Stomach (tissue), 4 donors: ENCODE measurements at regions not wholly inside any gene's neighbourhood (a gene's known extent, or its start where the extent isn't known, plus 50 kb on each side); places are given as distances from the start of the nearest gene placed in this dataset.

Experiments
- CTCF ChIP-seq, 7 experiments: fragments of 450-650 bp in 4 of 7; fragments of 200-600 bp in 3 of 7; sonication (generic) in 3 of 7; IDR thresholded peaks; one replicate each; pipeline ENCODE4 v1.5.1; 2016 to 2019; ENCODE audit warnings: antibody characterized with exemption in 7 of 7, control low read depth in 2 of 7, mild to moderate bottlenecking in 1 of 7
- EP300 ChIP-seq: sonication (generic); formaldehyde crosslinking; IDR thresholded peaks from one replicate; pipeline ENCODE4 v1.6.1; 2017; ENCODE audit warnings: antibody characterized with exemption
- POLR2A ChIP-seq, 4 donors: fragments of 450-650 bp; IDR thresholded peaks; one replicate each; pipeline ENCODE4 v1.6.1; 2016; ENCODE audit warnings: antibody characterized with exemption in 4 of 4, control low read depth in 2 of 4, mild to moderate bottlenecking in 1 of 4, moderate library complexity in 1 of 4
- POLR2AphosphoS5 ChIP-seq, 3 donors: sonication (generic); formaldehyde crosslinking; IDR thresholded peaks; one replicate each; pipeline ENCODE4 v1.6.1; 2016; ENCODE audit warnings: antibody characterized with exemption in 3 of 3

GRCh38 chrY:19051021-19051420 lies 277.5 kb upstream of the HSFY2 start:
- TF ChIP-seq CTCF (IDR thresholded peaks at IDR 0.05) (no peak), POLR2A (IDR thresholded peaks at IDR 0.05) (no peak), POLR2AphosphoS5 (IDR thresholded peaks at IDR 0.05) (no peak), EP300 (no peak)
